ENCODE measurements at regions not wholly inside any gene's neighbourhood (a gene's known extent, or its start where the extent isn't known, plus 50 kb on each side); places are given as distances from the start of the nearest gene placed in this dataset.

DNA sequence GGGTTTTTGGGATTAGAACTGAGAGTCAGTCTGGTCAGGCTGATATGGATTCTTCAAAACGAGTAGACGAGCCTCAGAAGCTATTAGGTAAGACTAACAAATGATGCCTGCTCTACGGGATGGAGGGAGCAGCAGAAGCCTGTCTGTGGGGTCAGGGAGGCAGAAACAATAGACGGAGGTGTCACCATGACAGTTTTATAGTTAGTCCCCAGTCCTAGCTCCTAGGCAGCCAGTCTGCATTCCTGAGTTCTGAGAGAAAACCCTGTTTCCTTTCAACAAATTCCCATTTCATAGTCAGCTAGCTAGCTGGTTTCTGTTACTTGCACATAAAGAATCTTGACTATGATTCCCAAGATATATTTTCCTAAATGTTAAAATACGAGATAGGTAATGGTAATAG is 542.1 kb downstream of the PID1 start:
- TF ChIP-seq, protein P1, sequence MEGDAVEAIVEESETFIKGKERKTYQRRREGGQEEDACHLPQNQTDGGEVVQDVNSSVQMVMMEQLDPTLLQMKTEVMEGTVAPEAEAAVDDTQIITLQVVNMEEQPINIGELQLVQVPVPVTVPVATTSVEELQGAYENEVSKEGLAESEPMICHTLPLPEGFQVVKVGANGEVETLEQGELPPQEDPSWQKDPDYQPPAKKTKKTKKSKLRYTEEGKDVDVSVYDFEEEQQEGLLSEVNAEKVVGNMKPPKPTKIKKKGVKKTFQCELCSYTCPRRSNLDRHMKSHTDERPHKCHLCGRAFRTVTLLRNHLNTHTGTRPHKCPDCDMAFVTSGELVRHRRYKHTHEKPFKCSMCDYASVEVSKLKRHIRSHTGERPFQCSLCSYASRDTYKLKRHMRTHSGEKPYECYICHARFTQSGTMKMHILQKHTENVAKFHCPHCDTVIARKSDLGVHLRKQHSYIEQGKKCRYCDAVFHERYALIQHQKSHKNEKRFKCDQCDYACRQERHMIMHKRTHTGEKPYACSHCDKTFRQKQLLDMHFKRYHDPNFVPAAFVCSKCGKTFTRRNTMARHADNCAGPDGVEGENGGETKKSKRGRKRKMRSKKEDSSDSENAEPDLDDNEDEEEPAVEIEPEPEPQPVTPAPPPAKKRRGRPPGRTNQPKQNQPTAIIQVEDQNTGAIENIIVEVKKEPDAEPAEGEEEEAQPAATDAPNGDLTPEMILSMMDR (IDR thresholded peaks at IDR 0.05; ENCODE audit: insufficient read depth, low read depth, low read length, missing control alignments): no peak
- DNase-seq (ENCODE audit: low read depth): no peak
- no peak overlapping the region for H3K4me3 ChIP-seq (ENCODE audit: low read depth, low read length)

DNA sequence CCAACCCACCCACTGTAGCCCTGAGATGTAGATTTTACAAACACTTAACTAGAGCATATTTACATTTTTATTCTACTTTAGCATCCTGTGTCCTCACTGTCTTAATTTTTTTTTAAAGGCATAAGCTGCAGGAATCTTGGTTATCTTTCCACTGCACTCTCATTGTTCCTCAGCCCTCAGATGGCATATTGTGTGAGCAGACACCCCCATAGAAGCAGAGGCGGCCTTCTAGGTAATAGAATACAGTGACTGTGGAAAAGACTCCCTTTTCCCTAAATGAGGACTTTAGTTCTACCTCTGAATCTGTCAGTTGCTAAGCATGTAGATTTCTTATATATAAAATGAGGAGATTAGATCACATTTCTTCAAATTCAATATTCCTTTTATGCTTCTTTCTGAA is 543.5 kb upstream of the SPHKAP start:
- H3K4me3 ChIP-seq (ENCODE audit: low read depth, low read length): no peak overlapping the region
- no peak for DNase-seq (ENCODE audit: low read depth)
- TF ChIP-seq, protein P1 (IDR thresholded peaks at IDR 0.05; ENCODE audit: insufficient read depth, low read depth, low read length, missing control alignments): no peak

DNA sequence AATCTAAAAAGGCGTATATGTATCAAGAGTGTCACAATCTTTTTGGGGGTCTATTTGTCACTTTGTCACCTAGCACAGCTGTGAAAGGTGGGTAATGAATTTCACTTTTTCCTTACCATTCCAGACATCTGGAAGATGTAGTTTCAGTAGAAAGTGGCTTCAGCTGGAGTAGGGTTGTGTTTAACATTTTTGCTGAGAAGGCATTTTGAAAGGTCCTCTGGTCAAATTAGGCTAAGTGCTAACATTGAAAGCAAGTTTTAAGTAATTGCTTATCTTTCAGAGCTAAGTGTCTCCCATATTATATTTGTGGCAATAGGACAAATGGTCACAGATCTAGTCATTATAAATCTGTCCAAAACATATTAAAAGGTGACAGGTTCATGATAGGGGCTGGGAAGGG is 542.1 kb upstream of the SPHKAP start:
- DNase-seq (ENCODE audit: low read depth): no peak
- TF ChIP-seq, protein P1 (IDR thresholded peaks at IDR 0.05; ENCODE audit: insufficient read depth, low read depth, low read length, missing control alignments): no peak
- no peak overlapping the region for H3K4me3 ChIP-seq (ENCODE audit: low read depth, low read length)

DNA sequence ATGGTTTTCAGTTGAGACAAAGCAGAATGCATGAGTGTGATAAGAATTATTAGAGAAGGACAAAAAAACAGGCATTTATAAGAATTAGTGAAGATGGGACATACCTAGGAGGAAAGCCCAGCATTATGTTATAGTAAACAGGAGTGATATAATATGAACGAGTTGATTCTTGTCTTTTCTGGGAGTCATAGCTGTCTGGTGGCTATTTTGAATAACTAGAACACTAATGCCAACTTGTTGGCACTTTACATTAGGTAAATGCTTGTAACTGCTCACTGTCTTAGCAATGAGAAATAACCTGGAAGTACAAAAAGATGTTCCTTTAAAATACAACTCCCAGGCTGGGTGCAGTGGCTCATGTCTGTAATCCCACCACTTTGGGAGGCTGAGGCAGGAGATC is 540.8 kb upstream of the SPHKAP start:
- TF ChIP-seq, protein P1 (IDR thresholded peaks at IDR 0.05; ENCODE audit: insufficient read depth, low read depth, low read length, missing control alignments): no peak
- no peak overlapping the region for H3K4me3 ChIP-seq (ENCODE audit: low read depth, low read length)
- no peak for DNase-seq (ENCODE audit: low read depth)

DNA sequence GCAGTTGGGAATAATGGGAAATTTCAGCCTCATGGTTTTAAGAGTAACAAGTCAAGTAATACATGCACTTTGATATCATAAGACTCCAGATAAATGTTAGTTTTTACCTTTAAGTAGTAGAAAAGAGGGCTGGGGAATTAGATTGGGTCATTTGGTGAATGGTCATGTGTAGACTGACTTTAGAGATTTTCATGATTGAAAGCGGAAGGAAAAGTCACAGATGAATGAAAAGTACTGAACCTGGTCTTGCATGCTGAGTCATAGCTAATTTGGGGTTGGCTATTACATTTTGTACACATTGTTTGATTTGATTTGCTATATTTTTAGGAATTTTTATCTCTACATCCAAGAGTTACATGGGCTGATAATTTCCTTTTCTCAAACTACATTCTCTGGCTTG is 539.4 kb upstream of the SPHKAP start:
- no peak for DNase-seq (ENCODE audit: low read depth)
- TF ChIP-seq, protein P1 (IDR thresholded peaks at IDR 0.05; ENCODE audit: insufficient read depth, low read depth, low read length, missing control alignments): no peak
- H3K4me3 ChIP-seq (ENCODE audit: low read depth, low read length): no peak overlapping the region

DNA sequence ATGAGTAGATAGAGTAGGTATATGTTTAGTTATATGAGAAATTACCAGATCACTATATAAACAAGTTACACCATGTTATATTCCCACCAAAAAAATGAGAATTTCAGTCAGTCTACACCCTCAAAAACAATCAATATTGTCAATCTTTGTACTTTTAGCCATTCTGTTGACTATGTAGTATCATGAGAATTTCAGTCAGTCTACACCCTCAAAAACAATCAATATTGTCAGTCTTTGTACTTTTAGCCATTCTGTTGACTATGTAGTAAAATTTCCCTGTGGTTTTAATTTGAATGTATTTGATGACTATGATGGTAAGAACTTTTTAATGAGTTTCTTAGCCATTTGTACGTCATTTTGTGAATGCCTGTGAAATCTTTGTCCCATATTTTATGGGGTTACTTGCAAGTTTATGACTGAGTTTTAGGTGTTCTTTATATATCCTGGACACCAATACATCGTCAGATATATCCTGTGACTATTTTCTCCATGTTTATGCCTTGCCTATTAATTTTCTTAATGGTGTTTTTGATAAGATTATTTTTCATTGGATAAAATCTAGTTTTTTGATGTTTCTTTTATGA is 528.4 kb upstream of the SPHKAP start:
- DNase-seq (ENCODE audit: low read depth): no peak
- TF ChIP-seq, protein P1 (IDR thresholded peaks at IDR 0.05; ENCODE audit: insufficient read depth, low read depth, low read length, missing control alignments): no peak
- no peak overlapping the region for H3K4me3 ChIP-seq (ENCODE audit: low read depth, low read length)

DNA sequence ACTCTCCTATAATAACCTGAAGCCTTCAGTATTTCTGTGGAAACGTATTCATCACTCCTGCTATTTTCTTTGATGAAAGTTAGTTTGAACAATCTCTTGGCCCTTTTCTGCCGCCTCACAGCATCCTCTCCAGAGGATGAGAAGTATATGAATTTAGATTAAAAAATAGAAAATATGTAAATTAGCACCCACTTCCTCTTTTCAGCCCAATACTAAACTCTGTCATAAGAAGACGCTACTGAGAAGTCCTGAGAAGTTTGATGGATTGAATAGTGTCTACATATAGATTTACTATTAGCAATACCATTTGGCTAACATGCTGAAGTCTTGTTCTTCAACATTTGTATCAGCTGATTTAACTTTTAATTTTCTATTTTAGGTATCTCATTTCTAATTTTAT is 526.4 kb upstream of the SPHKAP start:
- DNase-seq (ENCODE audit: low read depth): no peak
- TF ChIP-seq, protein P1 (IDR thresholded peaks at IDR 0.05; ENCODE audit: insufficient read depth, low read depth, low read length, missing control alignments): no peak
- no peak overlapping the region for H3K4me3 ChIP-seq (ENCODE audit: low read depth, low read length)

Measured in GM12865 (cell line).